ENCODE measurements at regions not wholly inside any gene's neighbourhood (a gene's known extent, or its start where the extent isn't known, plus 50 kb on each side); places are given as distances from the start of the nearest gene placed in this dataset.

- no peak for DNase-seq
- intact Hi-C loops (cut with DNase I; ENCODE audit: low total_unique reads) (no loop called here), in situ Hi-C loops (cut with MboI; ENCODE audit: low pct_ligation_motif_present in 1 of 4, low pct_unique_long_range_greater_than_20kb in 1 of 4, low sequenced_read_pairs in 3 of 4) (no loop called here)
- Histone ChIP-seq H3K27ac (no peak overlapping the region), H3K4me1 (no peaks in the 10 kb centered on the region), H3K27me3 (no peaks in the 10 kb centered on the region), H3K36me3 (no peaks in the 10 kb centered on the region), H3K9me3 (no peaks in the 10 kb centered on the region), H3K4me3 (no peak overlapping the region)
- no peak for TF ChIP-seq POLR2A (IDR thresholded peaks at IDR 0.05)
- TF ChIP-seq POLR2AphosphoS5 (IDR thresholded peaks at IDR 0.05) = no peak
- no peak for TF ChIP-seq CTCF (IDR thresholded peaks at IDR 0.05)
- no peak for TF ChIP-seq EP300 (IDR thresholded peaks at IDR 0.05; ENCODE audit: low read depth)
- 74 to 84% methylated on average over 3 of the region's 3 CpGs for WGBS, 2 donors (ENCODE audit: low coverage in 1 of 2)
These were observed 267.8 kb upstream of the ASIC2 start for GRCh38 chr17:33560871-33561270.

- no peaks in the 10 kb centered on the region for H3K4me1 ChIP-seq
- DNase-seq = no peak
- H3K27ac ChIP-seq = no peak overlapping the region
- WGBS, 2 donors (ENCODE audit: low coverage in 1 of 2) = 47 to 54% methylated on average over 8 to 11 of the region's 11 CpGs
- in situ Hi-C loops (cut with MboI; ENCODE audit: low pct_ligation_motif_present in 1 of 4, low pct_unique_long_range_greater_than_20kb in 1 of 4, low sequenced_read_pairs in 3 of 4) (no loop called here), intact Hi-C loops (cut with DNase I; ENCODE audit: low total_unique reads) (no loop called here)
- no peaks in the 10 kb centered on the region for H3K36me3 ChIP-seq
- no peaks in the 10 kb centered on the region for H3K9me3 ChIP-seq
- H3K4me3 ChIP-seq = no peak overlapping the region
- no peaks in the 10 kb centered on the region for H3K27me3 ChIP-seq
- TF ChIP-seq POLR2A (IDR thresholded peaks at IDR 0.05) = no peak
- TF ChIP-seq CTCF (IDR thresholded peaks at IDR 0.05) = no peak
- TF ChIP-seq EP300 (IDR thresholded peaks at IDR 0.05; ENCODE audit: low read depth) = no peak
These were observed 268.7 kb upstream of the ASIC2 start for GRCh38 chr17:33561569-33562334.

GRCh38 chr17:33562792-33563191 lies 269.7 kb upstream of the ASIC2 start:
- Histone ChIP-seq H3K36me3 (no peaks in the 10 kb centered on the region), H3K4me3 (no peak overlapping the region), H3K9me3 (no peaks in the 10 kb centered on the region), H3K27ac (no peak overlapping the region), H3K27me3 (no peaks in the 10 kb centered on the region), H3K4me1 (no peaks in the 10 kb centered on the region)
- in situ Hi-C loops (cut with MboI; ENCODE audit: low pct_ligation_motif_present in 1 of 4, low pct_unique_long_range_greater_than_20kb in 1 of 4, low sequenced_read_pairs in 3 of 4) (no loop called here), intact Hi-C loops (cut with DNase I; ENCODE audit: low total_unique reads) (no loop called here)
- WGBS, 2 donors (ENCODE audit: low coverage in 1 of 2) = 83% methylated on average over 1 of the region's 1 CpG; no CpG with 5 or more reads in 1 of the 2 donors
- no peak for DNase-seq
- no peak for TF ChIP-seq POLR2A (IDR thresholded peaks at IDR 0.05)
- TF ChIP-seq EP300 (IDR thresholded peaks at IDR 0.05; ENCODE audit: low read depth) = no peak
- TF ChIP-seq CTCF (IDR thresholded peaks at IDR 0.05) = no peak
- TF ChIP-seq POLR2AphosphoS5 (IDR thresholded peaks at IDR 0.05) = no peak

DNA sequence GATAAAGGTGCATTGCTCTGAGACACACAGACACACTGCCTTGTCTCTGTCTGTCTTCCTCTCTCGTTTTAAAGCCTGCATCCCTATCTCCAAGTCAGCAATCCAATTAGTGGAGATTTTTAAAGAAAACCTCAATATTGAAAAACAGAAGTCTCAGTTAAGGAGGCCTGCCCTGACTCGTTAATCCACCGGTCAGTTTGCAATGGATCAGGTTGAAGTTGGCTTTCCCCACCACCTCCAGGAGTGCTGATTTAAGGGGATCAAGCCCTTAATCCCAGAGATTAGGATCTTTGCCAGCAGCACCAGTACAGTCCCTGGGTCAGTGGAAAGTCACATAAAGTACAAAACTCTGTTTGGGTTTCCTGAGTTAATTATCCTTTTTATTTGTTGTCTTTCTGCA lies 271.1 kb upstream of the ASIC2 start:
- no peak overlapping the region for H3K27ac ChIP-seq
- no peak overlapping the region for H3K4me3 ChIP-seq
- no peaks in the 10 kb centered on the region for H3K4me1 ChIP-seq
- TF ChIP-seq POLR2AphosphoS5 (IDR thresholded peaks at IDR 0.05) (no peak), POLR2A (IDR thresholded peaks at IDR 0.05) (no peak), CTCF (IDR thresholded peaks at IDR 0.05) (no peak), EP300 (IDR thresholded peaks at IDR 0.05; ENCODE audit: low read depth) (no peak)
- 63% methylated on average over 3 of the region's 3 CpGs; no CpG with 5 or more reads in 1 of the 2 donors for WGBS, 2 donors (ENCODE audit: low coverage in 1 of 2)
- H3K36me3 ChIP-seq = no peaks in the 10 kb centered on the region
- intact Hi-C loops (cut with DNase I; ENCODE audit: low total_unique reads) (no loop called here), in situ Hi-C loops (cut with MboI; ENCODE audit: low pct_ligation_motif_present in 1 of 4, low pct_unique_long_range_greater_than_20kb in 1 of 4, low sequenced_read_pairs in 3 of 4) (no loop called here)
- no peaks in the 10 kb centered on the region for H3K27me3 ChIP-seq
- DNase-seq = no peak
- no peaks in the 10 kb centered on the region for H3K9me3 ChIP-seq

All from transverse colon (tissue), 4 donors.